A549 (cell line): ENCODE measurements at regions not wholly inside any gene's neighbourhood (a gene's known extent, or its start where the extent isn't known, plus 50 kb on each side); places are given as distances from the start of the nearest gene placed in this dataset.

Experiments used
- EHF ChIP-seq: fragments of 250-450 bp; sonication (Bioruptor Pico); IDR thresholded peaks from 2 replicates; pipeline ENCODE4 v1.5.0; 2020; ENCODE audit warnings: mild to moderate bottlenecking
- MAFK ChIP-seq: fragments of 450-650 bp; IDR thresholded peaks from 2 replicates; pipeline ENCODE4 v1.6.1; 2014; ENCODE audit not compliant: partially characterized antibody
- POLR2AphosphoS2 ChIP-seq: conservative IDR thresholded peaks from 2 replicates; pipeline ENCODE4 v1.6.1; 2012; ENCODE audit warnings: low read length, improper control_type of control experiment, inconsistent platforms
- RFX5 ChIP-seq: fragments of 450-650 bp; IDR thresholded peaks from 2 replicates; pipeline ENCODE4 v1.7.1; 2014; ENCODE audit warnings: antibody characterized with exemption, mild to moderate bottlenecking, moderate library complexity
- ZFP36 ChIP-seq: fragments of 450-650 bp; IDR thresholded peaks from 2 replicates; pipeline ENCODE4 v1.6.1; 2014; ENCODE audit warnings: borderline replicate concordance; ENCODE audit not compliant: partially characterized antibody
- TF ChIP-seq, protein P1 (sequence below): fragments of >200 bp; sonication (Bioruptor Twin); formaldehyde crosslinking; IDR thresholded peaks from 3 replicates; pipeline ENCODE4 v1.5.1; 2016
- TF ChIP-seq, protein P2 (sequence below): fragments of 200-600 bp; sonication (generic); IDR thresholded peaks from 2 replicates; pipeline ENCODE4 v1.6.1; 2016; ENCODE audit warnings: antibody characterized with exemption, mild to moderate bottlenecking, moderate library complexity

DNA sequence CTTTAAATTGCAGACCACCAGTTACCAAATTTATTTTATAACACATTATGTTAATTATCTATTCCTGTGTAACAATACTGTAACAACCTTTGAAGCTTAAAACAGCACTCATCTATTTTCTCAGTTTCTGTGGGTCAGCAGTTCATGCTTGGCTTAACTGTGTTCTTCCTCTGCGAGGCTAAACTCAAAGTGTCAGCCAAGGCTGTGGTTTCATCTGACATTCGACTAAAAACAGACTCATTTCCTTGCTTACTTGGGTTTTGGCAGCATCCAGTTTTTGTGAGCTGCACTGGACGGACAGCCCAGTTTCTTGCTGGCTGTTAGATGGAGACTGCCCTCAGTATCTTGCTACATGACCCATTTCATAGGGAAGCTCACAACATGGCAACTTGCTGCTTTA lies 247.3 kb upstream of the KCNH8 start:
- TF ChIP-seq, protein P1, sequence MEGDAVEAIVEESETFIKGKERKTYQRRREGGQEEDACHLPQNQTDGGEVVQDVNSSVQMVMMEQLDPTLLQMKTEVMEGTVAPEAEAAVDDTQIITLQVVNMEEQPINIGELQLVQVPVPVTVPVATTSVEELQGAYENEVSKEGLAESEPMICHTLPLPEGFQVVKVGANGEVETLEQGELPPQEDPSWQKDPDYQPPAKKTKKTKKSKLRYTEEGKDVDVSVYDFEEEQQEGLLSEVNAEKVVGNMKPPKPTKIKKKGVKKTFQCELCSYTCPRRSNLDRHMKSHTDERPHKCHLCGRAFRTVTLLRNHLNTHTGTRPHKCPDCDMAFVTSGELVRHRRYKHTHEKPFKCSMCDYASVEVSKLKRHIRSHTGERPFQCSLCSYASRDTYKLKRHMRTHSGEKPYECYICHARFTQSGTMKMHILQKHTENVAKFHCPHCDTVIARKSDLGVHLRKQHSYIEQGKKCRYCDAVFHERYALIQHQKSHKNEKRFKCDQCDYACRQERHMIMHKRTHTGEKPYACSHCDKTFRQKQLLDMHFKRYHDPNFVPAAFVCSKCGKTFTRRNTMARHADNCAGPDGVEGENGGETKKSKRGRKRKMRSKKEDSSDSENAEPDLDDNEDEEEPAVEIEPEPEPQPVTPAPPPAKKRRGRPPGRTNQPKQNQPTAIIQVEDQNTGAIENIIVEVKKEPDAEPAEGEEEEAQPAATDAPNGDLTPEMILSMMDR, result no peak
- TF ChIP-seq ZFP36 (no peak), EHF (CRISPR knock-in tag) (no peak), POLR2AphosphoS2 (no peak), RFX5 (no peak), MAFK (no peak)
- TF ChIP-seq, protein P2, sequence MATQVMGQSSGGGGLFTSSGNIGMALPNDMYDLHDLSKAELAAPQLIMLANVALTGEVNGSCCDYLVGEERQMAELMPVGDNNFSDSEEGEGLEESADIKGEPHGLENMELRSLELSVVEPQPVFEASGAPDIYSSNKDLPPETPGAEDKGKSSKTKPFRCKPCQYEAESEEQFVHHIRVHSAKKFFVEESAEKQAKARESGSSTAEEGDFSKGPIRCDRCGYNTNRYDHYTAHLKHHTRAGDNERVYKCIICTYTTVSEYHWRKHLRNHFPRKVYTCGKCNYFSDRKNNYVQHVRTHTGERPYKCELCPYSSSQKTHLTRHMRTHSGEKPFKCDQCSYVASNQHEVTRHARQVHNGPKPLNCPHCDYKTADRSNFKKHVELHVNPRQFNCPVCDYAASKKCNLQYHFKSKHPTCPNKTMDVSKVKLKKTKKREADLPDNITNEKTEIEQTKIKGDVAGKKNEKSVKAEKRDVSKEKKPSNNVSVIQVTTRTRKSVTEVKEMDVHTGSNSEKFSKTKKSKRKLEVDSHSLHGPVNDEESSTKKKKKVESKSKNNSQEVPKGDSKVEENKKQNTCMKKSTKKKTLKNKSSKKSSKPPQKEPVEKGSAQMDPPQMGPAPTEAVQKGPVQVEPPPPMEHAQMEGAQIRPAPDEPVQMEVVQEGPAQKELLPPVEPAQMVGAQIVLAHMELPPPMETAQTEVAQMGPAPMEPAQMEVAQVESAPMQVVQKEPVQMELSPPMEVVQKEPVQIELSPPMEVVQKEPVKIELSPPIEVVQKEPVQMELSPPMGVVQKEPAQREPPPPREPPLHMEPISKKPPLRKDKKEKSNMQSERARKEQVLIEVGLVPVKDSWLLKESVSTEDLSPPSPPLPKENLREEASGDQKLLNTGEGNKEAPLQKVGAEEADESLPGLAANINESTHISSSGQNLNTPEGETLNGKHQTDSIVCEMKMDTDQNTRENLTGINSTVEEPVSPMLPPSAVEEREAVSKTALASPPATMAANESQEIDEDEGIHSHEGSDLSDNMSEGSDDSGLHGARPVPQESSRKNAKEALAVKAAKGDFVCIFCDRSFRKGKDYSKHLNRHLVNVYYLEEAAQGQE, result no peak
